ENCODE measurements at regions not wholly inside any gene's neighbourhood (a gene's known extent, or its start where the extent isn't known, plus 50 kb on each side); places are given as distances from the start of the nearest gene placed in this dataset.

DNA sequence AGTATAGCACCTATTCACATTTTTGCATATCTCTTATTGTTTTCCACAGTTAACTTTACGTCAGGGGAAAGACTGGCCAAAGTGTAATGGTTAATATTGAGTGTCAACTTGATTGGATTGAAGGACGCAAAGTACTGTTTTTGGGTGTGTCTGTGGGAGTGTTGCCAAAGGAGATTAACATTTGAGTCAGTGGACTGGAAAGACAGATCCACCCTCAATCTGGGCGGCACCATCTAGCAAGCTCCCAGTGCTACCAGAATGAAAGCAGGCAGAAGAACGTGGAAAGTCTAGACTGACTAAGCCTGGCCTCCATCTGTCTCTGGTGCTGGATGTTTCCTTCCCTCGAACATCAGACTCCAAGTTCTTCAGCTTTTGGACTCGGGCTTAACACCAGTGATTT, 1900.7 kb upstream of the RAG2 start:
- CTCF ChIA-PET, result no interaction called here

DNA sequence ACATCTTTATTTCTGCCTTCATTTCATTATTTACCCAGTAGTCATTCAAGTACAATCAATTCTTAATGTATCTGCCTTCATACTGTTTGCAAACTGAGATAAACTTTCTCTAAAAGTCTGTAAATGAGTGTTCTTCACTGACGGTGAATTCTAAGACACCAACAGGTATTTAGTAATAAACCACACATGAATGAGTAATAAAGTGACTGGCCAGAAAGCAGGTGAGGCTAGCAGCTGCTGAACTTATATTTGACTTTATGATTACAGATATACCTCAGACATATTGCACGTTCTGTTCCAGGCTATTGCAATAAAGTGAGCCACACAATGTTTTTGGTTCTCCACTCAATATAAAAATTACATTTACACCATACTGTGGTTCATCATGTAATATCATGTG, 1894.0 kb upstream of the RAG2 start:
- no peak overlapping the region for H3K27ac Mint-ChIP-seq (ENCODE audit: unreplicated experiment)
- H3K9me3 Mint-ChIP-seq (ENCODE audit: low read depth, unreplicated experiment), result peaks cover 12% of the 10 kb centered on the region
- no peak for DNase-seq
- CTCF ChIA-PET, result no interaction called here
- no peaks in the 10 kb centered on the region for H3K4me1 Mint-ChIP-seq (ENCODE audit: low read depth, unreplicated experiment)
- BruUV-seq (replicated peaks), result no TSS peak
- no peaks in the 10 kb centered on the region for H3K27me3 Mint-ChIP-seq (ENCODE audit: unreplicated experiment)
- TF ChIP-seq, protein P1, sequence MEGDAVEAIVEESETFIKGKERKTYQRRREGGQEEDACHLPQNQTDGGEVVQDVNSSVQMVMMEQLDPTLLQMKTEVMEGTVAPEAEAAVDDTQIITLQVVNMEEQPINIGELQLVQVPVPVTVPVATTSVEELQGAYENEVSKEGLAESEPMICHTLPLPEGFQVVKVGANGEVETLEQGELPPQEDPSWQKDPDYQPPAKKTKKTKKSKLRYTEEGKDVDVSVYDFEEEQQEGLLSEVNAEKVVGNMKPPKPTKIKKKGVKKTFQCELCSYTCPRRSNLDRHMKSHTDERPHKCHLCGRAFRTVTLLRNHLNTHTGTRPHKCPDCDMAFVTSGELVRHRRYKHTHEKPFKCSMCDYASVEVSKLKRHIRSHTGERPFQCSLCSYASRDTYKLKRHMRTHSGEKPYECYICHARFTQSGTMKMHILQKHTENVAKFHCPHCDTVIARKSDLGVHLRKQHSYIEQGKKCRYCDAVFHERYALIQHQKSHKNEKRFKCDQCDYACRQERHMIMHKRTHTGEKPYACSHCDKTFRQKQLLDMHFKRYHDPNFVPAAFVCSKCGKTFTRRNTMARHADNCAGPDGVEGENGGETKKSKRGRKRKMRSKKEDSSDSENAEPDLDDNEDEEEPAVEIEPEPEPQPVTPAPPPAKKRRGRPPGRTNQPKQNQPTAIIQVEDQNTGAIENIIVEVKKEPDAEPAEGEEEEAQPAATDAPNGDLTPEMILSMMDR (IDR thresholded peaks at IDR 0.05; ENCODE audit: unreplicated experiment), result no peak
- no peaks in the 10 kb centered on the region for H3K36me3 Mint-ChIP-seq (ENCODE audit: insufficient read depth, unreplicated experiment)
- intact Hi-C loops (cut with micrococcal nuclease; ENCODE audit: unreplicated experiment), result no loop called here
- H3K4me3 Mint-ChIP-seq (ENCODE audit: low read depth, unreplicated experiment), result no peak overlapping the region

More for the DNA sequence above, 1900.7 kb upstream of the RAG2 start:
- no peak overlapping the region for H3K27ac Mint-ChIP-seq (ENCODE audit: unreplicated experiment)
- H3K9me3 Mint-ChIP-seq (ENCODE audit: low read depth, unreplicated experiment), result peaks cover 19% of the 10 kb centered on the region
- H3K4me1 Mint-ChIP-seq (ENCODE audit: low read depth, unreplicated experiment), result no peaks in the 10 kb centered on the region
- no peaks in the 10 kb centered on the region for H3K27me3 Mint-ChIP-seq (ENCODE audit: unreplicated experiment)
- TF ChIP-seq, protein P1 (IDR thresholded peaks at IDR 0.05; ENCODE audit: unreplicated experiment), result no peak
- H3K36me3 Mint-ChIP-seq (ENCODE audit: insufficient read depth, unreplicated experiment), result no peaks in the 10 kb centered on the region
- no TSS peak for BruUV-seq (replicated peaks)
- no peak for DNase-seq
- no peak overlapping the region for H3K4me3 Mint-ChIP-seq (ENCODE audit: low read depth, unreplicated experiment)
- intact Hi-C loops (cut with micrococcal nuclease; ENCODE audit: unreplicated experiment), result no loop called here

DNA sequence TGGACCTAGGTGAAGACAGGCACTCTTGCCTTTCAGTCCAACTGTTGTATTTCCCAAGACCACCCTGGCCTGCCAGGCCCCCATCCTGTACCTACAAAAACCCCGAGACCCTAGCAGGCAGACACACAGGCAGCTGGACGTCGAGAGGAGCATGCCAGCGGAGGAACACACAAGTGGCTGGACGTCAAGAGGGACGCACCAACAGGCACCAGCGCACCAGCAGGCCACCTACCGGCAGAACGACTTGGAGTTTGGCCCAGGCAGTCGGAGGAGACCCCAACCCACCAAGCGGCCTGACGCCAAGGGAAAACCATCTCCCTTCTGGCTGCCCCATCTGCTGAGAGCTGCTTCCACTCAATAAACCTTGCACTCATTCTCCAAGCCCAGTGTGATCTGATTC, 1883.4 kb upstream of the RAG2 start:
- H3K4me1 Mint-ChIP-seq (ENCODE audit: low read depth, unreplicated experiment), result no peaks in the 10 kb centered on the region
- H3K9me3 Mint-ChIP-seq (ENCODE audit: low read depth, unreplicated experiment), result peaks cover 14% of the 10 kb centered on the region
- H3K36me3 Mint-ChIP-seq (ENCODE audit: insufficient read depth, unreplicated experiment), result no peaks in the 10 kb centered on the region
- no peak overlapping the region for H3K27ac Mint-ChIP-seq (ENCODE audit: unreplicated experiment)
- TF ChIP-seq, protein P1 (IDR thresholded peaks at IDR 0.05; ENCODE audit: unreplicated experiment), result no peak
- DNase-seq, result no peak
- CTCF ChIA-PET, result no interaction called here
- H3K27me3 Mint-ChIP-seq (ENCODE audit: unreplicated experiment), result no peaks in the 10 kb centered on the region
- intact Hi-C loops (cut with micrococcal nuclease; ENCODE audit: unreplicated experiment), result no loop called here
- no TSS peak for BruUV-seq (replicated peaks)
- no peak overlapping the region for H3K4me3 Mint-ChIP-seq (ENCODE audit: low read depth, unreplicated experiment)

DNA sequence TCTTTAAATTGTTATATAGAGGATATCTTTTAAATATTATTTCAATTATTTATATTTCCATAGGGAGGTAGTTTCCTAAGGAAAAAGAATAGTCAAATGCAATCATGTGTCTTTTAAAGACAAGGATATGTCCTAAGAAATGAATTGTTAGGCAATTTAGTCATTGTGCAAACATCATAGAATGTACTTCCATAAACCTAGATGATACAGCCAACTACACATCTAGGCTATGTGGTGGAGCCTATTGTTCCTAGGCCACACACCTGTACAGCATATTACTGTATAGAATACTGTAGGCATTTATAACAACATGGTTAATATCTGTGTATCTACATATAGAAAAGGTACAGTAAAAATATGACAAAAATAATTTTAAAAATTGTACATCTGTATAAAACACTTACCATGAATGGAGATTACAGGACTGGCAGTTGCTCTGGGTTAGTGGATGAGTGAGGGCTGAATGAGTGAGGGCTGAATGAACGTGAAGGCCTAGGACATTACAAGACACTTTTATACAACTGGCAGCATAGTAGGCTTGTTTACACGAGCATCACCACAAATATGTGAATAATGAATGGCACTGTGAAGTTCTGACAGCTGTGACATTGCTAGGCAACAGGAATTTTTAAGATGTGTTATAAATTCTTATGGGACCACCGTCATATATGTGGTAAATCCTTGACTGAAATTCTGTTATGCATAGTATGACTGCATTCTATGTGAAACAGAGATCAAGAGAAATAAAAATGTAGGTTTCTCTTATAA, 1879.0 kb upstream of the RAG2 start:
- no peaks in the 10 kb centered on the region for H3K36me3 Mint-ChIP-seq (ENCODE audit: insufficient read depth, unreplicated experiment)
- no peak overlapping the region for H3K27ac Mint-ChIP-seq (ENCODE audit: unreplicated experiment)
- TF ChIP-seq, protein P1 (IDR thresholded peaks at IDR 0.05; ENCODE audit: unreplicated experiment), result no peak
- DNase-seq, result no peak
- CTCF ChIA-PET, result no interaction called here
- peaks cover 8% of the 10 kb centered on the region for H3K9me3 Mint-ChIP-seq (ENCODE audit: low read depth, unreplicated experiment)
- no peak overlapping the region for H3K4me3 Mint-ChIP-seq (ENCODE audit: low read depth, unreplicated experiment)
- BruUV-seq (replicated peaks), result no TSS peak
- intact Hi-C loops (cut with micrococcal nuclease; ENCODE audit: unreplicated experiment), result no loop called here
- H3K4me1 Mint-ChIP-seq (ENCODE audit: low read depth, unreplicated experiment), result no peaks in the 10 kb centered on the region
- no peaks in the 10 kb centered on the region for H3K27me3 Mint-ChIP-seq (ENCODE audit: unreplicated experiment)

Data from Calu3 (cell line).